ENCODE measurements at regions not wholly inside any gene's neighbourhood (a gene's known extent, or its start where the extent isn't known, plus 50 kb on each side); places are given as distances from the start of the nearest gene placed in this dataset.

GRCh38 chr9:78806492-78807160 lies 509.7 kb downstream of the PSAT1 start:
- DNase-seq (no peak), ATAC-seq (no peak)
- no peaks in the 10 kb centered on the region for H3K36me3 ChIP-seq
- no peak overlapping the region for H3K4me3 ChIP-seq
- TF ChIP-seq, protein P1, sequence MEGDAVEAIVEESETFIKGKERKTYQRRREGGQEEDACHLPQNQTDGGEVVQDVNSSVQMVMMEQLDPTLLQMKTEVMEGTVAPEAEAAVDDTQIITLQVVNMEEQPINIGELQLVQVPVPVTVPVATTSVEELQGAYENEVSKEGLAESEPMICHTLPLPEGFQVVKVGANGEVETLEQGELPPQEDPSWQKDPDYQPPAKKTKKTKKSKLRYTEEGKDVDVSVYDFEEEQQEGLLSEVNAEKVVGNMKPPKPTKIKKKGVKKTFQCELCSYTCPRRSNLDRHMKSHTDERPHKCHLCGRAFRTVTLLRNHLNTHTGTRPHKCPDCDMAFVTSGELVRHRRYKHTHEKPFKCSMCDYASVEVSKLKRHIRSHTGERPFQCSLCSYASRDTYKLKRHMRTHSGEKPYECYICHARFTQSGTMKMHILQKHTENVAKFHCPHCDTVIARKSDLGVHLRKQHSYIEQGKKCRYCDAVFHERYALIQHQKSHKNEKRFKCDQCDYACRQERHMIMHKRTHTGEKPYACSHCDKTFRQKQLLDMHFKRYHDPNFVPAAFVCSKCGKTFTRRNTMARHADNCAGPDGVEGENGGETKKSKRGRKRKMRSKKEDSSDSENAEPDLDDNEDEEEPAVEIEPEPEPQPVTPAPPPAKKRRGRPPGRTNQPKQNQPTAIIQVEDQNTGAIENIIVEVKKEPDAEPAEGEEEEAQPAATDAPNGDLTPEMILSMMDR (IDR thresholded peaks at IDR 0.05): no peak
- no peaks in the 10 kb centered on the region for H3K9me3 ChIP-seq
- intact Hi-C loops (cut with DNase I): no loop called here
- no peak overlapping the region for H3K27ac ChIP-seq
- no peaks in the 10 kb centered on the region for H3K4me1 ChIP-seq
- no peaks in the 10 kb centered on the region for H3K27me3 ChIP-seq (ENCODE audit: low read depth)

- H3K36me3 ChIP-seq: no peaks in the 10 kb centered on the region
- H3K9me3 ChIP-seq: no peaks in the 10 kb centered on the region
- H3K4me3 ChIP-seq: no peak overlapping the region
- no peaks in the 10 kb centered on the region for H3K27me3 ChIP-seq (ENCODE audit: low read depth)
- no peaks in the 10 kb centered on the region for H3K4me1 ChIP-seq
- intact Hi-C loops (cut with DNase I): no loop called here
- DNase-seq: no peak
- ATAC-seq: no peak
- no peak overlapping the region for H3K27ac ChIP-seq
- TF ChIP-seq, protein P1 (IDR thresholded peaks at IDR 0.05): no peak
Measured at GRCh38 chr9:78807286-78807685, 510.4 kb downstream of the PSAT1 start.

- ATAC-seq (no peak), DNase-seq (no peak)
- Histone ChIP-seq H3K27ac (no peak overlapping the region), H3K27me3 (ENCODE audit: low read depth) (no peaks in the 10 kb centered on the region), H3K9me3 (no peaks in the 10 kb centered on the region), H3K4me1 (no peaks in the 10 kb centered on the region), H3K36me3 (no peaks in the 10 kb centered on the region), H3K4me3 (no peak overlapping the region)
- intact Hi-C loops (cut with DNase I): no loop called here
- TF ChIP-seq, protein P1 (IDR thresholded peaks at IDR 0.05): no peak
Measured at GRCh38 chr9:78808048-78808447, 511.1 kb downstream of the PSAT1 start.

DNA sequence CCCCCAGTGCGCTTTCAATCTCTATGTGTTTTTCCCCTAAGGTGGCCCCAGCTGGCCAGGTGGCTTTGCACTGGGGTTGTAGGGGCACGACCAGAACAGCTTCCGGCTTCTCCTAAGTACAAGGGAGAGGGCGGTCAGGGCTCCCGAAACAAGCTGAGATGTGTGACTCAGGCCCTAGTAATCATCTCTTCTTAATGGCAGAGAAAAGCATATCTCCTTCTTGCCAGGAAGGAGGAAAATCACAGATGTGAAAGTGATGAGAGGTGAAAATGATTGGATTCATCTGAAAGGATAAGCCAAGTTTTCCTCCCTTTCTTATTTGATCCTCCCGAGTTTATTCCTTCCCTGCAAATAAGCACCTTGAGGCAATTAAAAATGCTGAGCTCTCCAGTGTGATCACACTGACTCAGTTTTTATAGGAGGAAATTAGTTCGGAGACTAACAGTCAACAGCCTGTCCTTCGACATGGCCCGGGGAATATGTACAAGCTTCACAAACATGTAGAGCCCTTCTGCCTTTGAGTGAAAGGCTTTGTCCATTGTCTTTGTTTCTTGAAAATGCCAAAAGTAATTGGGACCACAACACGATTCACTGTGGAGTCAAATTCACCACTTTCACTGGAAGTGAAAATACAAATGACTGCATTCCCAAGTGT lies 514.8 kb downstream of the PSAT1 start:
- Histone ChIP-seq H3K27ac (no peak overlapping the region), H3K9me3 (no peaks in the 10 kb centered on the region), H3K4me1 (no peaks in the 10 kb centered on the region), H3K27me3 (ENCODE audit: low read depth) (no peaks in the 10 kb centered on the region), H3K36me3 (no peaks in the 10 kb centered on the region), H3K4me3 (no peak overlapping the region)
- DNase-seq (no peak), ATAC-seq (no peak)
- intact Hi-C loops (cut with DNase I): no loop called here
- TF ChIP-seq, protein P1 (IDR thresholded peaks at IDR 0.05): no peak

- Histone ChIP-seq H3K36me3 (no peaks in the 10 kb centered on the region), H3K27ac (no peak overlapping the region), H3K4me3 (no peak overlapping the region), H3K9me3 (no peaks in the 10 kb centered on the region), H3K27me3 (ENCODE audit: low read depth) (no peaks in the 10 kb centered on the region), H3K4me1 (no peaks in the 10 kb centered on the region)
- ATAC-seq (no peak), DNase-seq (no peak)
- TF ChIP-seq, protein P1 (IDR thresholded peaks at IDR 0.05): no peak
- intact Hi-C loops (cut with DNase I): no loop called here
Measured at GRCh38 chr9:78812665-78813064, 515.7 kb downstream of the PSAT1 start.

Measured in lower lobe of right lung (tissue), 2 donors.